A549 (cell line): ENCODE measurements at regions not wholly inside any gene's neighbourhood (a gene's known extent, or its start where the extent isn't known, plus 50 kb on each side); places are given as distances from the start of the nearest gene placed in this dataset.

Experiments used
- CEBPB ChIP-seq, 2 experiments: fragments of >200 bp in 1 of 2; sonication (Bioruptor Twin) in 1 of 2; formaldehyde crosslinking in 1 of 2; IDR thresholded peaks; 2 replicates each; pipeline ENCODE4 v1.6.1; 2012 to 2016
- CTCF ChIP-seq: fragments of >200 bp; sonication (Bioruptor Twin); formaldehyde crosslinking; IDR thresholded peaks from 3 replicates; pipeline ENCODE4 v1.5.1; 2016
- EP300 ChIP-seq, 2 experiments: fragments of >200 bp; sonication (Bioruptor Twin); formaldehyde crosslinking; IDR thresholded peaks; 2 replicates in 1 of 2; 3 replicates in 1 of 2; pipeline ENCODE4 v1.6.1; 2016 to 2017
- ESRRA ChIP-seq: fragments of 150-350 bp; IDR thresholded peaks from 2 replicates; pipeline ENCODE4 v1.6.1; 2014; ENCODE audit warnings: mild to moderate bottlenecking, low read length, borderline replicate concordance
- POLR2A ChIP-seq: IDR thresholded peaks from 2 replicates; pipeline ENCODE4 v1.6.1; 2012; ENCODE audit warnings: mild to moderate bottlenecking, low read length
- RAD21 ChIP-seq, 2 experiments: fragments of >200 bp in 1 of 2; sonication (Bioruptor Twin) in 1 of 2; formaldehyde crosslinking in 1 of 2; IDR thresholded peaks in 1 of 2; conservative IDR thresholded peaks in 1 of 2; 2 replicates in 1 of 2; 3 replicates in 1 of 2; pipeline ENCODE4 v1.6.1; 2012 to 2018; ENCODE audit warnings: inconsistent platforms in 1 of 2
- RFX5 ChIP-seq: fragments of 450-650 bp; IDR thresholded peaks from 2 replicates; pipeline ENCODE4 v1.7.1; 2014; ENCODE audit warnings: antibody characterized with exemption, mild to moderate bottlenecking, moderate library complexity
- SMC3 ChIP-seq: fragments of >200 bp; sonication (Bioruptor Twin); formaldehyde crosslinking; IDR thresholded peaks from 3 replicates; pipeline ENCODE4 v1.6.1; 2018; ENCODE audit warnings: inconsistent platforms
- SREBF2 ChIP-seq: fragments of 450-650 bp; IDR thresholded peaks from 2 replicates; pipeline ENCODE4 v1.6.1; 2014; ENCODE audit warnings: mild to moderate bottlenecking, moderate library complexity
- ZSCAN20 ChIP-seq: fragments of 250-450 bp; sonication (Bioruptor Pico); IDR thresholded peaks from 2 replicates; pipeline ENCODE4 v1.8.0; 2022; ENCODE audit warnings: mild to moderate bottlenecking, moderate library complexity

- no peak for TF ChIP-seq POLR2A
- no peak for TF ChIP-seq CTCF
- TF ChIP-seq RAD21 (conservative IDR thresholded peaks at IDR 0.05 in 1 of 2, IDR thresholded peaks at IDR 0.05 in 1 of 2): no peak
- TF ChIP-seq CEBPB (IDR thresholded peaks at IDR 0.05): no peak
- no peak for TF ChIP-seq SMC3
- no peak for TF ChIP-seq ESRRA
- no peak for TF ChIP-seq RFX5
- TF ChIP-seq EP300 (IDR thresholded peaks at IDR 0.05): no peak
- no peak for TF ChIP-seq SREBF2
- TF ChIP-seq ZSCAN20 (CRISPR knock-in tag): no peak
These were observed 292.4 kb downstream of the ZNF608 start for GRCh38 chr5:124454081-124454480.
